Cardiac septum (tissue), 1 donor: ENCODE measurements at regions not wholly inside any gene's neighbourhood (a gene's known extent, or its start where the extent isn't known, plus 50 kb on each side); places are given as distances from the start of the nearest gene placed in this dataset.
"Not testable (repeated sequence)": the region's sequence is repeated elsewhere in the genome, so short reads cannot be mapped to it uniquely, and the experiment has no call there.

Source experiments
- DNase-seq: peaks from one replicate; pipeline ENCODE4 v3.0.0-alpha.2; 2020; ENCODE audit warnings: low spot score
- intact Hi-C: fragments of 100-400 bp; cut with DNase I; formaldehyde crosslinking; loops from one replicate; pipeline ENCODE4 v1.14.0; 2022
- donor health status: DM: no; HTN: no; CAD: no.

DNA sequence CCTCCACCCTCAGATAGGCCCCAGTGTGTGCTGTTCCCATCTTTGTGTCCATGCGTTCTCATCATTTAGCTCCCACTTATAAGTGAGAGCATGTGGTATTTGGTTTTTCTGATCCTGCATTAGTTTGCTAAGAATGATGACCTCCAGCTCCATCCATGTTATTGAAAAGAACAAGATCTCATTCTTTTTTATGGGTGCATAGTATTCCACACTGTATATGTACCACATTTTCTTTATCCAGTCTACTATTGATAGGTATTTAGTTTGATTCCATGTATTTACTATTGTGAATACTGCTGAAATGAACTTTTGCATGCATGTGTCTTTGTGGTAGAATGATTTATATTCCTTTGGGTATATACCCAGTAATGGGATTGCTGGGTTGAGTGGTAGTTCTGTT lies 303.3 kb downstream of the SEMA3D start:
- intact Hi-C loops = not testable (repeated sequence)

DNA sequence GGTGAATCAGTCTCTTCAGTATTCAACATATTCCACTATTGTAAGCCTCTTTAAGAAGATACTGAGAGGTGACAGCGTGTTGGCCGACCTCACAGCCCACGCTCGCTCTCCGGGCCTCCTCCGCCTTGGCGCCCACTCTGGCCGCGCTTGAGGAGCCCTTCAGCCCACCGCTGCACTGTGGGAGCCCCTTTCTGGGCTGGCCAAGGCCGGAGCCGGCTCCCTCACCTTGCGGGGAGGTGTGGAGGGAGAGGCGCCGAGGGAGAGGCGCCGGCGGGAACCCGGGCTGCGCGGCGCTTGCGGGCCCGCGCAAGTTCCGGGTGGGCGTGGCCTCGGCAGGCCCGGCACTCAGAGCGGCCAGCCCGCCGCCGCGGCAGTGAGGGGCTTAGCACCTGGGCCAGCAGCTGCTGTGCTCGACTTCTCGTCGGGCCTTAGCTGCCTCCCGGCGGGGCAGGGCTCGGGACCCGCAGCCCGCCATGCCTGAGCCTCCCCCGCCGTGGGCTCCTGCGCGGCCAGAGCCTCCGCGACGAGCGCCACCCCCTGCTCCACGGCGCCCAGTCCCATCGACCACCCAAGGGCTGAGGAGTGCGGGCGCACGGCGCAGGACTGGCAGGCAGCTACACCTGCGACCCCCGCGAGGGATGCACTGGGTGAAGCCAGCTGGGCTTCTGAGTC lies 306.4 kb downstream of the SEMA3D start:
- intact Hi-C loops, DNase-seq: not testable (repeated sequence)

More for the DNA sequence above, 303.3 kb downstream of the SEMA3D start:
- DNase-seq = not testable (repeated sequence)

- intact Hi-C loops = no loop called here
Observed at GRCh38 chr7:84879570-84880325, 307.1 kb downstream of the SEMA3D start.

GRCh38 chr7:84877943-84878570 lies 308.8 kb downstream of the SEMA3D start:
- no peak for DNase-seq
- intact Hi-C loops = no loop called here

More at GRCh38 chr7:84879570-84880325, 307.1 kb downstream of the SEMA3D start:
- DNase-seq = no peak

- no peak for DNase-seq
- intact Hi-C loops = no loop called here
Observed at GRCh38 chr7:84876061-84876821, 310.6 kb downstream of the SEMA3D start.

GRCh38 chr7:84865560-84865959 lies 321.3 kb downstream of the SEMA3D start:
- no peak for DNase-seq
- intact Hi-C loops = no loop called here

- DNase-seq = no peak
- intact Hi-C loops = no loop called here
Observed at GRCh38 chr7:84857336-84857735, 329.5 kb downstream of the SEMA3D start.

- no peak for DNase-seq
- intact Hi-C loops = no loop called here
Observed at GRCh38 chr7:84855758-84856157, 331.1 kb downstream of the SEMA3D start.

DNA sequence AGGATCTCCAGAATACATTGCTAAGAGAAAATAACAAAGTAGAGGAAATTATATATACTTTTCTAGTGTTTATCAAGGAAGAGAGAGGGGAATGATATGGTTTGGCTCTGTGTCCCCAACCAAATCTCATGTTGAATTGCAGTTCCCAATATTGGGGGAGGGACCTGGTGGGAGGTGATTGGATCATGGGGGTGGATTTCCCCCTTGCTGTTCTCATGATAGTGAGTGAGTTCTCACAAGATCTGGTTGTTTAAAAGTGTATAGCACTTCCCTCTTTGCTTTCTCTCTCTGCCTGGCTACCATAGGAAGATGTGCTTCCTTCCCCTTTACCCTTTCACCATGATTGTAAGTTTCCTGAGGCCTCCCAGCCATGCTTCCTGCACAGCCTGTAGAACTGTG lies 337.9 kb downstream of the SEMA3D start:
- intact Hi-C loops, DNase-seq: not testable (repeated sequence)

- intact Hi-C loops = no loop called here
- DNase-seq = no peak
Observed at GRCh38 chr7:84848219-84848973, 338.5 kb downstream of the SEMA3D start.

DNA sequence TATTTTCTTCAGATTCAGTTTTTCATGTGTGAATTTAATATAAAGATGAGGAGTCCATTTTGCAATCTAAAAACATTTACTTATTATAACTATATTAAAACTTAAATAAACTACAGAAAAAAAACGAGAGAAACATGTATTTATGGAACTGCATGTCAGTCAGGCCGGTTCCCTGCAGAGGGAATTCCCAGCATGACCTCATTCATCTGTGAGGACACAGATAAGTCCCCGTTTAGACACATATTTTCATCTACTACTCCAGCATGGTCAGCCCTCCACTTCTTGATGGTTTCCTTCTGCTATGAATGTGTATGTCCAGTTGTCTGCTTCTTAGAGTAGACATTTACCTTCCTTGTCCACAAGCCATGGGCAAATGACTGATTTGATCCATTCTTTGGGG lies 339.1 kb downstream of the SEMA3D start:
- intact Hi-C loops = no loop called here
- no peak for DNase-seq

- intact Hi-C loops = no loop called here
- DNase-seq = no peak
Observed at GRCh38 chr7:84847038-84847437, 339.8 kb downstream of the SEMA3D start.

DNA sequence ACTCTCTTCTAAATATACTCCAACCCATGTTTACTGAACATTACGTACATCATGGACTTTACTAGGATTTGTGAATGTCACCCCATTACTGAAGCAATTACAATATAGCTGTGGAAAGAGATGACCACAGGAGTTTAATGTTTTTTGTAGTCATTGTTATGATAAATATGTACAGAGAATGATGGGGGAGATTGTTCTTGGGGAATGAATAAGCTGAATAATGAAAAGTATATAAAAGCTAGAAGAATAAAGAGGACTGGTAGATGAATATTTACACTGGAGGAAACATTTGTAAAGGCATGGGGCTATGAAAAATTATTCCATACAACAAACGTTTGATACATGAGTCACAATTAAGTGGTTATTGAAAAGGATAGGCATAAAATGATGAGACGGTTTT lies 340.9 kb downstream of the SEMA3D start:
- DNase-seq = no peak
- intact Hi-C loops = no loop called here

DNA sequence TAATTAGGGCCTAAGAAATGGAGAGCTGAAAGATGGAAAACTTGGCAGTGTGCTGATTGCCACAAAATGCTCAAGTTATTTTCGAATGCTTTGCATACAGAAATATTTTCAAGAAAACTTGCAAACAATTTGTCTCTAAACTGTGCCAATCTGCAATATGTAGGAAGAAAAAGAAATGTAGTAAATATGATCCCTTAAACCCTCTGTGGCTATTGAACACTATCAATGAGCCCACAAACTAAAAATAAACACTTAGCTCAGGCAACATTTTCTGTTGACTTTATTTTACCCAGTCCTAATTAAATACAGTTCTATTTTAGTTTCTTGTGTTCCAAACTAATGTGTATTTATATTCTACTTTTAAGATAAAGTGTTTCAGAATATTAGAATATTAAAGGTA lies 342.1 kb downstream of the SEMA3D start:
- intact Hi-C loops = no loop called here
- DNase-seq = no peak

- intact Hi-C loops = no loop called here
- DNase-seq = no peak
Observed at GRCh38 chr7:84841809-84842208, 345.0 kb downstream of the SEMA3D start.

DNA sequence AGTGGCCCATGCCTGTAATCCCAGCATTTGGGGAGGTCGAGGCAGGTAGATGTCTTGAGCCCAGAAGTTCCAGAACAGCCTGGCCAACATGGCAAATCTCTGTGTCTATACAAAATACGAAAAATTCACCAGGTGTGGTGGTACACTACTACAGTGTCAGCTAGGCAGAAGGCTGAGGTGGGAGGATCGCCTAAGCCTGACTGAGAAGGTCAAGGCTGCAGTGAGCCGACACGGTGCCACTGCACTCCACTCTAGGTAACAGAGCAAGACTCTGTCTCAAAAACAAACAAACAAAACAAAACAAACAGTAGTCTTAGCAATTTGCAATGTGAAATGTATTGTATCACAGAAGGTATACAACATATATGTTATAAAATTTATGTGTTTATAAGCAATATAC lies 348.0 kb downstream of the SEMA3D start:
- no peak for DNase-seq
- intact Hi-C loops = no loop called here

DNA sequence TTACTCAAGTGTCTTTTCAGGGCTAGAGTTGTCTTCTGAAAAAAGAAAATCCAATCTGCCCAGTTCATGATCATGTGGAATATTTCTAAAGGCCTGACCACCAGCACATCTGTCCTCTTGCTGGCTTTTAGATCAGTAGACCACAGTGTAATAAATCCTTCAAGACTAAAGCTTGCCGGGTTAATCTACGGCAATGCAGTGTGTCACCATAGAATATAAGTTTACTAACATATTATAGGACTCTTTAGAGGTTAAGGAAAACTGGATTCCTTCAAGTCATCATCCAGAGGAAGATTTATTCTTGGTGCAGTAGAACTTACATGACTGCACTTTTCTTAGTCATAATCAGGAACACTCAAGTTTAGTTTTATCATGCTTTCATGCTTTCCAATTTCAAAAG lies 349.5 kb downstream of the SEMA3D start:
- no peak for DNase-seq
- intact Hi-C loops = no loop called here

GRCh38 chr7:84829719-84830118 lies 357.1 kb downstream of the SEMA3D start:
- no peak for DNase-seq
- intact Hi-C loops = no loop called here

GRCh38 chr7:84824057-84824651 lies 362.7 kb downstream of the SEMA3D start:
- no peak for DNase-seq
- intact Hi-C loops = no loop called here
